ENCODE measurements at regions not wholly inside any gene's neighbourhood (a gene's known extent, or its start where the extent isn't known, plus 50 kb on each side); places are given as distances from the start of the nearest gene placed in this dataset.

- Mint-ChIP-seq H3K27me3 (ENCODE audit: unreplicated experiment) (peaks cover 4% of the 10 kb centered on the region), H3K36me3 (ENCODE audit: low read depth, unreplicated experiment) (no peaks in the 10 kb centered on the region)
Measured at GRCh38 chr16:85412911-85413520, 200.1 kb upstream of the GSE1 start.

GRCh38 chr16:85413691-85414663 lies 199.1 kb upstream of the GSE1 start:
- TF ChIP-seq CTCF (IDR thresholded peaks at IDR 0.05; ENCODE audit: unreplicated experiment), result no peak

More at GRCh38 chr16:85412911-85413520, 200.1 kb upstream of the GSE1 start:
- Mint-ChIP-seq H3K9me3 (ENCODE audit: unreplicated experiment) (no peaks in the 10 kb centered on the region), H3K27ac (ENCODE audit: unreplicated experiment) (no peak overlapping the region), H3K4me1 (ENCODE audit: unreplicated experiment) (no peaks in the 10 kb centered on the region), H3K4me3 (ENCODE audit: unreplicated experiment) (no peak overlapping the region)
- no peak for TF ChIP-seq CTCF (IDR thresholded peaks at IDR 0.05; ENCODE audit: unreplicated experiment)
- peak; percentile 2 for DNase-seq (ENCODE audit: low spot score)

GRCh38 chr16:85415196-85416090 lies 197.7 kb upstream of the GSE1 start:
- Mint-ChIP-seq H3K27me3 (ENCODE audit: unreplicated experiment) (peaks cover 4% of the 10 kb centered on the region), H3K9me3 (ENCODE audit: unreplicated experiment) (no peaks in the 10 kb centered on the region), H3K4me3 (ENCODE audit: unreplicated experiment) (no peak overlapping the region), H3K36me3 (ENCODE audit: low read depth, unreplicated experiment) (no peaks in the 10 kb centered on the region), H3K4me1 (ENCODE audit: unreplicated experiment) (peaks cover 2% of the 10 kb centered on the region), H3K27ac (ENCODE audit: unreplicated experiment) (no peak overlapping the region)
- no peak for TF ChIP-seq CTCF (IDR thresholded peaks at IDR 0.05; ENCODE audit: unreplicated experiment)
- peak; percentile 2 for DNase-seq (ENCODE audit: low spot score)

More at GRCh38 chr16:85413691-85414663, 199.1 kb upstream of the GSE1 start:
- H3K4me3 Mint-ChIP-seq (ENCODE audit: unreplicated experiment), result no peak overlapping the region
- no peaks in the 10 kb centered on the region for H3K36me3 Mint-ChIP-seq (ENCODE audit: low read depth, unreplicated experiment)
- no peak overlapping the region for H3K27ac Mint-ChIP-seq (ENCODE audit: unreplicated experiment)
- peak; percentile 1 for DNase-seq (ENCODE audit: low spot score)
- H3K4me1 Mint-ChIP-seq (ENCODE audit: unreplicated experiment), result peaks cover 2% of the 10 kb centered on the region
- H3K9me3 Mint-ChIP-seq (ENCODE audit: unreplicated experiment), result no peaks in the 10 kb centered on the region
- H3K27me3 Mint-ChIP-seq (ENCODE audit: unreplicated experiment), result peaks cover 4% of the 10 kb centered on the region

- Mint-ChIP-seq H3K36me3 (ENCODE audit: low read depth, unreplicated experiment) (no peaks in the 10 kb centered on the region), H3K4me1 (ENCODE audit: unreplicated experiment) (peaks cover 2% of the 10 kb centered on the region), H3K27ac (ENCODE audit: unreplicated experiment) (no peak overlapping the region), H3K9me3 (ENCODE audit: unreplicated experiment) (no peaks in the 10 kb centered on the region), H3K27me3 (ENCODE audit: unreplicated experiment) (peaks cover 4% of the 10 kb centered on the region), H3K4me3 (ENCODE audit: unreplicated experiment) (no peak overlapping the region)
- peak; percentile 82 for TF ChIP-seq CTCF (IDR thresholded peaks at IDR 0.05; ENCODE audit: unreplicated experiment)
- DNase-seq (ENCODE audit: low spot score), result peak; percentile 68
Measured at GRCh38 chr16:85416228-85417109, 196.7 kb upstream of the GSE1 start.

Measured in endothelial cell (in vitro differentiated cells).